Kidney epithelial cell (primary cell): ENCODE measurements at regions not wholly inside any gene's neighbourhood (a gene's known extent, or its start where the extent isn't known, plus 50 kb on each side); places are given as distances from the start of the nearest gene placed in this dataset.

Experiments used
- DNase-seq: peaks from one replicate; pipeline ENCODE4 v3.0.0-alpha.2; 2010; ENCODE audit warnings: low read depth
- H3K27me3 ChIP-seq: 2 replicates; pipeline ENCODE4 v1.6.0; 2011; ENCODE audit warnings: low read length; ENCODE audit not compliant: control insufficient read depth, insufficient read depth
- H3K36me3 ChIP-seq: 2 replicates; pipeline ENCODE4 v1.5.1; 2011; ENCODE audit warnings: low read length; ENCODE audit not compliant: control insufficient read depth, insufficient read depth
- H3K4me3 ChIP-seq: 2 replicates; pipeline ENCODE4 v1.5.1; 2011; ENCODE audit warnings: low read depth, mild to moderate bottlenecking, control low read depth, low read length
- CTCF ChIP-seq: IDR thresholded peaks from 2 replicates; pipeline ENCODE4 v1.5.1; 2011; ENCODE audit warnings: mild to moderate bottlenecking, moderate library complexity, low read length, control low read depth, inconsistent platforms; ENCODE audit not compliant: insufficient read depth, poor library complexity, severe bottlenecking

DNA sequence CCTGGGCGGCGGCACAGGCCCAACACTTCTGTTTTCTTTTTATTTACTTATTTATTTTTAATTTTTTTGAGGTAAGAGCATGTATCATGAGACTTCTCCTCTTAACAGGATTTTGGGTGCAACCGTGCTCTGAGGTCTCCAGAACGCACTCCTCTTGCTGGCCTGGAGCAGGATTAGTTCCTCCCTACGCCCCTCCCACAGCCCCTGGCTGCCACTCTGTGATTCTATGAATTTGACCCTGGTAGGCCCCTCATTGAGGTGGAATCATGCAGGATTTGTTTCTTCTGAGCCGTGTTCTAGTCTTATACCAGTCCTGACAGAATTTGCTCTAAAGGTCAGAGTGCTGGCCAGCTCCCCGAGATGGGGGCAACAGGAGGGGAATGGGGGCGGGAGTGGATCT, 106.5 kb upstream of the HS6ST1 start:
- no peak for TF ChIP-seq CTCF
- H3K4me3 ChIP-seq: no peak overlapping the region
- H3K27me3 ChIP-seq: peaks cover 4% of the 10 kb centered on the region
- no peak for DNase-seq
- H3K36me3 ChIP-seq: no peaks in the 10 kb centered on the region

- DNase-seq: no peak
- H3K27me3 ChIP-seq: peaks cover 4% of the 10 kb centered on the region
Observed at GRCh38 chr2:128425731-128426620, 107.3 kb upstream of the HS6ST1 start.

DNA sequence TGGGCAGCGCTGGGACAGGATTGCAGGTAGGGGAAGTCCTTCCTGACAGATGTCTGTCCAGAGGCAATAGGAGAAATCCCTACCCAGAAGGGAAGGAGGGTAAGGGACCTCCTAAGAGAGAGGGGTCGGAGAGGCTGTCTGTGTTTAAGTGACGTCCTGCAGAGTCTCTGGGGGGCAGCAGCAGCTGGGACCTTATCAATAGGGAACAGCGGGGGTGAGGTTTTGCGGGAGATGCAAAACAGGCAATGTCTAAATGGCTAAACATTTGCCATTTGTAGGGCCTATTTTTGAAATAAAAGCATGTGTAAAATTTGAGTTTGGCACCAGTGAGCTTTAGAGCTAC, 108.7 kb upstream of the HS6ST1 start:
- Histone ChIP-seq H3K4me3 (no peak overlapping the region), H3K27me3 (peaks cover 4% of the 10 kb centered on the region), H3K36me3 (no peaks in the 10 kb centered on the region)
- DNase-seq: no peak
- no peak for TF ChIP-seq CTCF

More at GRCh38 chr2:128425731-128426620, 107.3 kb upstream of the HS6ST1 start:
- no peak for TF ChIP-seq CTCF
- Histone ChIP-seq H3K4me3 (no peak overlapping the region), H3K36me3 (no peaks in the 10 kb centered on the region)

DNA sequence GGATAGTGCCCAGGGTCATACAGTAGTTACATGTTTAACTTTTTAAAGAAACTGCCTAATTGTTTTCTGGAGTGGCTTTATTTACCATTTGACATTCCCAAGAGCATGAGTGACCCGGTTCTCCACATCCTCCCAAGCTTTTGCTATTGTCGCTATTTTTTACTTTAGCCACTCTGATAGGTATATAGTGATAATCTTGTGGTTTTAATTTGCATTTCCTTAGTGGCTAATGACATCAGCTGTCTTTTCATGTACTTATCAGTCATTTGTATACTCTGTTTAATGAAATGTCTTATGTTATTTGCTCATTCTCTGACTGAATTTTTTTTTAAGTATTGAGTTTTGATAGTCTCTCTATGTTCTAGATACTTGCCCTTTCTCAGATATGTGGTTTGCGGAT, 109.7 kb upstream of the HS6ST1 start:
- TF ChIP-seq CTCF: no peak

DNA sequence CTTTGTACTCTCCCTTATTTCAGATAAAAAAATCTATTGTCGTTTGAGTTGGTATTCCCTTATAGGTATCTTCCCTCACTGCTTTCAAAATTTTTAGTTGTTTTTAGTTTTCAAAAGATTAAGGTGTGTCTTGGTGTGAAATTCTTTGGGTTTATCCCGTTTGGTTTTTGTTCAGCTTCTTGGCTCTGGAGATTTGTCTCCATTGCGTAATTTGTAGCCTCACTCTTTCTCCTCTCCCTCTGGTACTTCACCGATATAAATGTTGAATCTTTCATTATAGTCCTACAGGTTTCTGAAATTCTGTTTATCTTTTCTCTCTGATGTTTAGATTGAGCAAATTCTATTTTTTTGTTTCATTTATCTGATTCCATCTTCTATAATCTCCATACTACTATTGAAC, 113.8 kb upstream of the HS6ST1 start:
- DNase-seq: no peak
- Histone ChIP-seq H3K27me3 (no peaks in the 10 kb centered on the region), H3K36me3 (no peaks in the 10 kb centered on the region), H3K4me3 (no peak overlapping the region)
- no peak for TF ChIP-seq CTCF

More for the DNA sequence above, 109.7 kb upstream of the HS6ST1 start:
- no peak overlapping the region for H3K4me3 ChIP-seq
- H3K27me3 ChIP-seq: peaks cover 2% of the 10 kb centered on the region
- H3K36me3 ChIP-seq: no peaks in the 10 kb centered on the region
- no peak for DNase-seq
